Gastrocnemius medialis (tissue), 4 donors: ENCODE measurements at regions not wholly inside any gene's neighbourhood (a gene's known extent, or its start where the extent isn't known, plus 50 kb on each side); places are given as distances from the start of the nearest gene placed in this dataset.

Experiments used
- ATAC-seq, 2 donors: fragments of 150-250 bp; one replicate each; pipeline ENCODE4 v1.9.1; 2016
- DNase-seq, 2 donors: peaks; one replicate each; pipeline ENCODE4 v3.0.0-alpha.2; 2019
- H3K27ac ChIP-seq, 4 donors: fragments of 200-600 bp; sonication (generic); 1 replicate in 1 of 4; 2 replicates in 3 of 4; pipeline ENCODE4 v1.5.1; 2016 to 2018; ENCODE audit warnings: mild to moderate bottlenecking in 2 of 4, moderate library complexity in 1 of 4
- H3K27me3 ChIP-seq, 3 donors: fragments of 200-600 bp; sonication (generic) in 2 of 3; 1 replicate in 1 of 3; 2 replicates in 2 of 3; pipeline versions ENCODE4 v1.5.1 to v1.6.0; 2016 to 2019; ENCODE audit warnings: mild to moderate bottlenecking in 1 of 3, moderate library complexity in 1 of 3
- H3K36me3 ChIP-seq, 2 donors: fragments of 200-600 bp; sonication (generic) in 1 of 2; one replicate each; pipeline ENCODE4 v1.5.1; 2017 to 2018
- H3K4me1 ChIP-seq, 2 donors: fragments of 200-600 bp; sonication (generic) in 1 of 2; one replicate each; pipeline ENCODE4 v1.5.1; 2016 to 2017; ENCODE audit warnings: mild to moderate bottlenecking in 2 of 2
- H3K4me3 ChIP-seq, 4 donors: fragments of 200-600 bp; sonication (generic) in 3 of 4; 1 replicate in 1 of 4; 2 replicates in 3 of 4; pipeline ENCODE4 v1.5.1; 2016 to 2019; ENCODE audit warnings: mild to moderate bottlenecking in 2 of 4
- H3K9me3 ChIP-seq, 3 donors: fragments of 200-600 bp; sonication (generic) in 2 of 3; 1 replicate in 1 of 3; 2 replicates in 2 of 3; pipeline ENCODE4 v1.5.1; 2016 to 2019
- CTCF ChIP-seq, 5 experiments: fragments of 450-650 bp in 3 of 5; fragments of 200-600 bp in 2 of 5; sonication (generic) in 2 of 5; IDR thresholded peaks in 4 of 5; conservative IDR thresholded peaks in 1 of 5; 1 replicate in 4 of 5; 2 replicates in 1 of 5; pipeline ENCODE4 v1.5.1; 2016 to 2019; ENCODE audit warnings: antibody characterized with exemption in 5 of 5, mild to moderate bottlenecking in 3 of 5, moderate library complexity in 3 of 5
- POLR2A ChIP-seq, 2 donors: fragments of 450-650 bp; IDR thresholded peaks; one replicate each; pipeline ENCODE4 v1.6.1; 2017; ENCODE audit warnings: antibody characterized with exemption in 2 of 2, mild to moderate bottlenecking in 2 of 2, moderate library complexity in 2 of 2
- in situ Hi-C, 4 donors: fragments of 200-750 bp; cut with MboI; loops; one replicate each; pipeline versions ENCODE4 v1.15.0 to v1.8.0; 2017; ENCODE audit warnings: low sequenced_read_pairs in 4 of 4
- intact Hi-C: fragments of 100-400 bp; cut with DNase I; formaldehyde crosslinking; loops from one replicate; pipeline ENCODE4 v1.15.1; 2023; ENCODE audit warnings: low total_unique reads

- no peak for ATAC-seq
- intact Hi-C loops (no loop called here), in situ Hi-C loops (no loop called here)
- Histone ChIP-seq H3K36me3 (no peaks in the 10 kb centered on the region), H3K27ac (no peak overlapping the region), H3K9me3 (no peaks in the 10 kb centered on the region), H3K27me3 (no peaks in the 10 kb centered on the region), H3K4me1 (no peaks in the 10 kb centered on the region), H3K4me3 (no peak overlapping the region)
- no peak for DNase-seq
- no peak for TF ChIP-seq POLR2A (IDR thresholded peaks at IDR 0.05)
- TF ChIP-seq CTCF (IDR thresholded peaks at IDR 0.05 in 4 of 5, conservative IDR thresholded peaks at IDR 0.05 in 1 of 5): no peak
These were observed 113.9 kb upstream of the DOK5 start for GRCh38 chr20:54361475-54361874.

DNA sequence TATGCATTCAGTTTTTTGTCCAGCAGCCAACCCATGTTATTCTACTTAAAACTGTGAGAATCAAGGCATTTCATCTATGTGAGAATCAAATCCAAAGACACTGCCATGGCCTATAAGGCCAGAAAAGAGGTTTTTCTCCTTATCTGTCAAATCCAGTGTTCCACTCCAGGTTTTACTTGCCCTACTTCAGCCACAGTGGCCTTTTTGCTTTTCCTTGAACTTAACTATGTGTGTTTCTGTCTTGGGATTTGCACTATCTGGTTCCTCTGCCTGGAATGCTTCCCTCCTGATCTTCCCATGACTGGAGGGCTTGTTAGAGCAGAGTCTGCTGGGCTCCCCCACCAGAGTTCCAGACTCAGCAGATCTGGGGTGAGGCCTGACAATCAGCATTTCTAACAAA is 113.1 kb upstream of the DOK5 start:
- ATAC-seq (no peak), DNase-seq (no peak)
- Histone ChIP-seq H3K4me3 (no peak overlapping the region), H3K36me3 (no peaks in the 10 kb centered on the region), H3K4me1 (no peaks in the 10 kb centered on the region), H3K27me3 (no peaks in the 10 kb centered on the region), H3K27ac (no peak overlapping the region), H3K9me3 (no peaks in the 10 kb centered on the region)
- in situ Hi-C loops (no loop called here), intact Hi-C loops (no loop called here)
- TF ChIP-seq POLR2A (IDR thresholded peaks at IDR 0.05): no peak

GRCh38 chr20:54364365-54364764 is 111.0 kb upstream of the DOK5 start:
- TF ChIP-seq POLR2A (IDR thresholded peaks at IDR 0.05): no peak
- TF ChIP-seq CTCF (IDR thresholded peaks at IDR 0.05 in 4 of 5, conservative IDR thresholded peaks at IDR 0.05 in 1 of 5): no peak

GRCh38 chr20:54364919-54365318 is 110.5 kb upstream of the DOK5 start:
- no peak for ATAC-seq
- Histone ChIP-seq H3K27me3 (no peaks in the 10 kb centered on the region), H3K36me3 (no peaks in the 10 kb centered on the region), H3K27ac (no peak overlapping the region), H3K4me3 (no peak overlapping the region), H3K4me1 (no peaks in the 10 kb centered on the region), H3K9me3 (no peaks in the 10 kb centered on the region)
- in situ Hi-C loops (no loop called here), intact Hi-C loops (no loop called here)
- no peak for TF ChIP-seq POLR2A (IDR thresholded peaks at IDR 0.05)
- no peak for DNase-seq

More at GRCh38 chr20:54364365-54364764, 111.0 kb upstream of the DOK5 start:
- in situ Hi-C loops: no loop called here
- Histone ChIP-seq H3K9me3 (no peaks in the 10 kb centered on the region), H3K4me1 (no peaks in the 10 kb centered on the region), H3K36me3 (no peaks in the 10 kb centered on the region), H3K27ac (no peak overlapping the region), H3K4me3 (no peak overlapping the region), H3K27me3 (no peaks in the 10 kb centered on the region)
- ATAC-seq (no peak), DNase-seq (no peak)
- intact Hi-C loops: no loop called here

DNA sequence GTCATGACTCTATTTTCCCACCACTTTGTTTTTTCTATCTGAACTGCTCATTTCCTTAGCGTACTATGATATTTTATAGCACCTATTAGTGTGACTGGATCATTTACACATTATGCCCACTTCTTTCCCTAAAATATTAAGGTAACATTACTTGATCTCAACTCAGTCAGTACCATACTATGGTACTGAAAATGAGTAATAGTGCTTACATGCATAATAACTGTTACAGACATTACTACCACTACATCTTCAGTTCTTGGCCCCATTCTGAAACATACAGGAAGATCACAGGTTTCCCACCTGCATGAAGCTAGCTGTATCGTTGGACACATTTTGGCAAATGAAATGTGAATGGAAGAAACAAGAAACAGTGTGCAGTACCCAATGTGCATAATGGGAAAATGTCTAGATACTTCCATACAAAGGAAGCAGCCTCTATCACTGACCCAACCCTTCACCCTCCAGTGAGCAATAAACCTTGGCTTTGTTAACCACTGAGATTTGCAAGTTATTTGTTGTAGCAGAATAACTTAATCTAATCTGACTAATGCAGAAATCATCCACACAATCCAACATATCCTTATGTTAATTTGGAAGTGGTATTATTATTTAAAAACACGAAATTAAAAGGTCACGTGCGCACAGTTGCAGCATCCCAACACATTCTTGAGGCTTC is 108.6 kb upstream of the DOK5 start:
- Histone ChIP-seq H3K27me3 (no peaks in the 10 kb centered on the region), H3K9me3 (no peaks in the 10 kb centered on the region), H3K4me1 (no peaks in the 10 kb centered on the region), H3K27ac (no peak overlapping the region), H3K36me3 (no peaks in the 10 kb centered on the region), H3K4me3 (no peak overlapping the region)
- intact Hi-C loops (no loop called here), in situ Hi-C loops (no loop called here)
- DNase-seq (no peak), ATAC-seq (no peak)
- TF ChIP-seq CTCF (IDR thresholded peaks at IDR 0.05 in 4 of 5, conservative IDR thresholded peaks at IDR 0.05 in 1 of 5): no peak
- no peak for TF ChIP-seq POLR2A (IDR thresholded peaks at IDR 0.05)

- H3K4me1 ChIP-seq: no peaks in the 10 kb centered on the region
- no peaks in the 10 kb centered on the region for H3K9me3 ChIP-seq
- DNase-seq: no peak
- H3K36me3 ChIP-seq: no peaks in the 10 kb centered on the region
- no peaks in the 10 kb centered on the region for H3K27me3 ChIP-seq
- TF ChIP-seq CTCF (IDR thresholded peaks at IDR 0.05 in 4 of 5, conservative IDR thresholded peaks at IDR 0.05 in 1 of 5) (no peak), POLR2A (IDR thresholded peaks at IDR 0.05) (no peak)
- no peak overlapping the region for H3K27ac ChIP-seq
- no peak overlapping the region for H3K4me3 ChIP-seq
- in situ Hi-C loops (no loop called here), intact Hi-C loops (no loop called here)
- no peak for ATAC-seq
These were observed 106.8 kb upstream of the DOK5 start for GRCh38 chr20:54368570-54368969.
